ENCODE measurements at regions not wholly inside any gene's neighbourhood (a gene's known extent, or its start where the extent isn't known, plus 50 kb on each side); places are given as distances from the start of the nearest gene placed in this dataset.

DNA sequence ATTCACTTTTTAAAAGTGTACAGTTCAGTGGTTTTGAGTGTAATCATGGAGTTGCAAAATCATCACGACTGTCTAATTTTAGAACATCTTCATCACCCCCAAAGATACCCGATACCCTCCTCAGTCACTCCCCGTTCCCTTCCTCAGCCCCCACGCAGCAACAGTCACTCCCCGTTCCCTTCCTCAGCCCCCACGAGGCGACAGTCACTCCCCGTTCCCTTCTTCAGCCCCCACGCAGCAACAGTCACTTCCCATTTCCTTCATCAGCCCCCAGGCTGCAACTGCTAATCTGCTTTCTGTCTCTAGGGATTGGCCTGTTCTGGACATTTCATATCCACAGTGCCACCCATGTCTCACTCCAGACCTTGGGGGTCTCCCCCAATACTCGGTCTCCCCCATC lies 161.6 kb upstream of the PPP2R2D start:
- TF ChIP-seq EZH2phosphoT487 (IDR thresholded peaks at IDR 0.05; ENCODE audit: low read depth, severe bottlenecking, unreplicated experiment) = no peak
- TF ChIP-seq, protein P1, sequence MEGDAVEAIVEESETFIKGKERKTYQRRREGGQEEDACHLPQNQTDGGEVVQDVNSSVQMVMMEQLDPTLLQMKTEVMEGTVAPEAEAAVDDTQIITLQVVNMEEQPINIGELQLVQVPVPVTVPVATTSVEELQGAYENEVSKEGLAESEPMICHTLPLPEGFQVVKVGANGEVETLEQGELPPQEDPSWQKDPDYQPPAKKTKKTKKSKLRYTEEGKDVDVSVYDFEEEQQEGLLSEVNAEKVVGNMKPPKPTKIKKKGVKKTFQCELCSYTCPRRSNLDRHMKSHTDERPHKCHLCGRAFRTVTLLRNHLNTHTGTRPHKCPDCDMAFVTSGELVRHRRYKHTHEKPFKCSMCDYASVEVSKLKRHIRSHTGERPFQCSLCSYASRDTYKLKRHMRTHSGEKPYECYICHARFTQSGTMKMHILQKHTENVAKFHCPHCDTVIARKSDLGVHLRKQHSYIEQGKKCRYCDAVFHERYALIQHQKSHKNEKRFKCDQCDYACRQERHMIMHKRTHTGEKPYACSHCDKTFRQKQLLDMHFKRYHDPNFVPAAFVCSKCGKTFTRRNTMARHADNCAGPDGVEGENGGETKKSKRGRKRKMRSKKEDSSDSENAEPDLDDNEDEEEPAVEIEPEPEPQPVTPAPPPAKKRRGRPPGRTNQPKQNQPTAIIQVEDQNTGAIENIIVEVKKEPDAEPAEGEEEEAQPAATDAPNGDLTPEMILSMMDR (IDR thresholded peaks at IDR 0.05; ENCODE audit: poor library complexity) = no peak
- TF ChIP-seq EZH2 (IDR thresholded peaks at IDR 0.05; ENCODE audit: borderline replicate concordance) = no peak
